Progenitor cell of endocrine pancreas (in vitro differentiated cells): ENCODE measurements at regions not wholly inside any gene's neighbourhood (a gene's known extent, or its start where the extent isn't known, plus 50 kb on each side); places are given as distances from the start of the nearest gene placed in this dataset.

Experiments
- DNase-seq: peaks from one replicate; pipeline ENCODE4 v3.0.0; 2021; ENCODE audit warnings: low spot score; ENCODE audit not compliant: unreplicated experiment
- H3K27ac Mint-ChIP-seq: 2 replicates; pipeline ENCODE4 v1.8.0; 2021; ENCODE audit warnings: mild to moderate bottlenecking, moderate library complexity, mixed read lengths
- H3K27me3 Mint-ChIP-seq: 2 replicates; pipeline ENCODE4 v1.8.0; 2021; ENCODE audit warnings: mixed read lengths
- H3K36me3 Mint-ChIP-seq: 2 replicates; pipeline ENCODE4 v1.8.0; 2022; ENCODE audit warnings: mixed read lengths; ENCODE audit not compliant: insufficient read depth
- H3K4me1 Mint-ChIP-seq: 2 replicates; pipeline ENCODE4 v1.8.0; 2021; ENCODE audit warnings: low read depth, mixed read lengths
- H3K4me3 Mint-ChIP-seq: 2 replicates; pipeline ENCODE4 v1.8.0; 2021; ENCODE audit warnings: low read depth, mild to moderate bottlenecking, moderate library complexity, mixed read lengths
- H3K9me3 Mint-ChIP-seq: 2 replicates; pipeline ENCODE4 v1.8.0; 2021; ENCODE audit warnings: low read depth, mixed read lengths
- TF ChIP-seq, protein P1 (sequence below): fragments of 200-600 bp; sonication (generic); IDR thresholded peaks from one replicate; pipeline ENCODE4 v1.5.0; 2021; ENCODE audit warnings: antibody characterized with exemption, mild to moderate bottlenecking; ENCODE audit not compliant: unreplicated experiment

DNA sequence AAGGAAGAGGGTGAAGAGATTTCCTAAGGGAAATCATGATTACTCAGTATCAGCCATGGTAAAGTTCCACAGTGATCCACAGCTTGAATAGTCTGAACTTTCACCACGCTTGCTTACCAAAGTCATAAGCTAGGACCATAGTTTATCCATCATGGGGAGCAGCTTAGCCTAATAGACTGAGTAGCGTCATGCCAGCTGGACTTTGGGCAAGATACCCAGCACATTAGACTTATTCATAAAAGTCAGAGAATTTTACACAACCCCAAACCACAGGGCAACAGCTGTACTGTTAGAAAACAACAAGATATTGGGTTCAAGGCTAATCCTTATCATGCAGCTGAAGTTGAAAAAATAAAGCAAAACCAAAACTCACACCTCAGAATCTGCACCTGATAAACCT is 491.0 kb downstream of the XPNPEP1 start:
- no peak overlapping the region for H3K27ac Mint-ChIP-seq
- H3K9me3 Mint-ChIP-seq: no peaks in the 10 kb centered on the region
- no peaks in the 10 kb centered on the region for H3K36me3 Mint-ChIP-seq
- no peak overlapping the region for H3K4me3 Mint-ChIP-seq
- no peak for DNase-seq
- H3K27me3 Mint-ChIP-seq: no peaks in the 10 kb centered on the region
- H3K4me1 Mint-ChIP-seq: peaks cover 2% of the 10 kb centered on the region
- TF ChIP-seq, protein P1, sequence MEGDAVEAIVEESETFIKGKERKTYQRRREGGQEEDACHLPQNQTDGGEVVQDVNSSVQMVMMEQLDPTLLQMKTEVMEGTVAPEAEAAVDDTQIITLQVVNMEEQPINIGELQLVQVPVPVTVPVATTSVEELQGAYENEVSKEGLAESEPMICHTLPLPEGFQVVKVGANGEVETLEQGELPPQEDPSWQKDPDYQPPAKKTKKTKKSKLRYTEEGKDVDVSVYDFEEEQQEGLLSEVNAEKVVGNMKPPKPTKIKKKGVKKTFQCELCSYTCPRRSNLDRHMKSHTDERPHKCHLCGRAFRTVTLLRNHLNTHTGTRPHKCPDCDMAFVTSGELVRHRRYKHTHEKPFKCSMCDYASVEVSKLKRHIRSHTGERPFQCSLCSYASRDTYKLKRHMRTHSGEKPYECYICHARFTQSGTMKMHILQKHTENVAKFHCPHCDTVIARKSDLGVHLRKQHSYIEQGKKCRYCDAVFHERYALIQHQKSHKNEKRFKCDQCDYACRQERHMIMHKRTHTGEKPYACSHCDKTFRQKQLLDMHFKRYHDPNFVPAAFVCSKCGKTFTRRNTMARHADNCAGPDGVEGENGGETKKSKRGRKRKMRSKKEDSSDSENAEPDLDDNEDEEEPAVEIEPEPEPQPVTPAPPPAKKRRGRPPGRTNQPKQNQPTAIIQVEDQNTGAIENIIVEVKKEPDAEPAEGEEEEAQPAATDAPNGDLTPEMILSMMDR: no peak

DNA sequence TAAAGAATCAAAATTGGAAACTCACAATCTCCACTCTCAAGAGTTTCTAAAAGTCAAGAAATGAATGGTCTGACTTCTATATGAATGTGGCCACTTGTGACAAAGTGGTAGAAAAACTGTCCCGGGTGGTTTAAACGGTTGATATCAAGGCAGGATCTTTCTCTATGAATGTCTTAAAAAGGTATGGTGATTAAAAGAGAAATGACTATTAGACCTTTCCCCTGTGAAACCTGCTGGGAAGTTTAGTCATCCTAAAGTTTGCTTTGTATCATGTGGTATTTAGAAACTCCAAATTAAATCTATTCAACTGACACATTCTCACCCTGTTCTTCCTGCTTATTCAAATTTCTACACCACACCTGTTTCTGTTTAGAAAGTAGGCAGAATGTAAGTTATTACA is 492.5 kb downstream of the XPNPEP1 start:
- TF ChIP-seq, protein P1: no peak
- no peak for DNase-seq
- H3K9me3 Mint-ChIP-seq: no peaks in the 10 kb centered on the region
- H3K27ac Mint-ChIP-seq: no peak overlapping the region
- H3K4me3 Mint-ChIP-seq: no peak overlapping the region
- H3K4me1 Mint-ChIP-seq: peaks cover 2% of the 10 kb centered on the region
- H3K36me3 Mint-ChIP-seq: no peaks in the 10 kb centered on the region
- no peaks in the 10 kb centered on the region for H3K27me3 Mint-ChIP-seq

DNA sequence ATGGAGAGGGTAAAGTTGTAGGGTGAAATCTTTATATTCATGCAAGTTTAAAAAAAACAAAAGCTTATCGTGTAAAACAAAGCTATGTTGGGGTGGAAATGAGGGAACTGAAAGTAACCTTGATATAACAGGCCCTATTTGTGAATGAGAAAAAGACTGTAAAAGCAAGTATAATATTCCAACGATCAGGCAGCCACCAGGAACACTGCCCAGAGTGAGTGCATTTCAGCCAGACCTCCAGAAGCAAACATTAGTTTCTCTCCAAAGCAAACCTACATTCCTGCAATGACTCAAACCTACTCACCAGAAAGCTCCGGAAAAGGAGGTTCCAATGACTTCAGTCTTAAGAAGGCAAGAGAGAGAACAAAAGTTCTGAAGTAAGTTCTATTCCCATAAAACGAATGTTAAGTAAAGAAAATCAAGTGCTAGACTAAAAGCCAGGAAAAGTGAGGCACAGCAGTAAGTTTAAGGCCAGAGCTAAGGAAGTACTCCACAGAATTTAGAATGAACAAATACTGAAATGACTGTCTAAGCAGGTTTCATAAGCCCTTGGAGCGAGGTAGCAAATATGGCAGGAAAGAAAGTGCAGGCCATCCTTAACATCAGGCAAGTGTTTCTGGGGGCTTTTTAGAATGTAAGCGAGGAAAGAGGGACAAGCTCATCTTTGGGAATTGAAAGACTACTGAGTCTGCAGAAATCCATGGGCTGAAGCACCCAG is 493.1 kb downstream of the XPNPEP1 start:
- DNase-seq: no peak
- no peaks in the 10 kb centered on the region for H3K27me3 Mint-ChIP-seq

DNA sequence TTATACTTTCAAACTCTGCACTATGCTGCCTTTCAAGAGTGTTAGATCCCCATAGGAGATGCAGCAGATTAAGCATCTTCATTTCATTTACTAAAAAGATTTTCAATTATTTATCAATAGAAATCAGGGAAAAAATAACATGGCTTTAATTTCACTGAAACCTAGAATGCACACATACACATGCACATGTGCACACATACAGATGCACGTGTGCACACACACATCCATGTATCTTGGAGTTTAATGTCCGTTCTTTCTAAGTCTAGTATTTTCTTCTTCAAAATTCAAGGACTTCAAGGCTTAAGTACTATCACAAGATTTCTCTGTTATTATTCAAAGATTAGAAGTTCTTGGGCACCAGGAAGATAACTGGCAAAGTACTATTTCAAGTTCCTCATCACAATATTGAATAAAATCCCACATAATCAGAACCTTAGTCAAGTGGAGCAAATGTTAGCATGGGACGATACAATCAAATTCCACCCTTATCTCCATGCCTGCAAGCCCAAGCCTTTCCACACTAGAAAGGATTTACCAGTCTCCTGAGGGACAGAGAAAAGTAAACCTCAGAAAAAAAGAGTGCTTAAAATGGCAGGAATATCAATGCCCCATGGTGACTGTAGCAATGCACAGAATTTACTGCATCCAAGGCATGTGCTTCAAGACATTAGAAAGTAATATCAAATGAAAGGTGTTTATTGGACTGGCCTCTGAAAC is 494.4 kb downstream of the XPNPEP1 start:
- Mint-ChIP-seq H3K36me3 (no peaks in the 10 kb centered on the region), H3K27me3 (no peaks in the 10 kb centered on the region), H3K9me3 (no peaks in the 10 kb centered on the region), H3K27ac (no peak overlapping the region), H3K4me3 (no peak overlapping the region), H3K4me1 (peaks cover 2% of the 10 kb centered on the region)
- TF ChIP-seq, protein P1: no peak
- DNase-seq: no peak

More for the DNA sequence above, 493.1 kb downstream of the XPNPEP1 start:
- H3K27ac Mint-ChIP-seq: no peak overlapping the region
- H3K4me3 Mint-ChIP-seq: no peak overlapping the region
- H3K9me3 Mint-ChIP-seq: no peaks in the 10 kb centered on the region
- TF ChIP-seq, protein P1: no peak
- peaks cover 2% of the 10 kb centered on the region for H3K4me1 Mint-ChIP-seq
- no peaks in the 10 kb centered on the region for H3K36me3 Mint-ChIP-seq

DNA sequence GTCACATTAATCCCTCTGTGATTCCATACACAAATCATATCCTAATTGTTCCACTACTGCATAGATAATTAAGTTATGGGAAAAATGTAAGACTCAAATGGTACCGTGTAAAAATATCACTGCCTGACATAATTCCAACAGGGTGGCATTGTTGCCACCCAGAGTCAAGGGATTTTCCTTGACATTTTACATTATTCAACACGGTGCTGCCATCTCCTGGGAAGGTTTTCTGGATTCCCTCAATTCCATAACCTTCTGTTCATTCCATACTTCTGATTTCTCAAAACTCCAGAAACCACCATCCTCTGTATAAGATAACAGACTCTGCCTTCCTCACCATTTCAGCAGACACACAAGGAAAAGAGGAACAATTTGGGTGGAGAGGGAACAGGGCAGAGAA is 495.9 kb downstream of the XPNPEP1 start:
- Mint-ChIP-seq H3K4me1 (peaks cover 2% of the 10 kb centered on the region), H3K4me3 (no peak overlapping the region), H3K27ac (no peak overlapping the region), H3K9me3 (no peaks in the 10 kb centered on the region), H3K27me3 (no peaks in the 10 kb centered on the region), H3K36me3 (no peaks in the 10 kb centered on the region)
- TF ChIP-seq, protein P1: peak; percentile 36
- no peak for DNase-seq
